Kidney glomerular epithelial cell (primary cell): ENCODE measurements at regions not wholly inside any gene's neighbourhood (a gene's known extent, or its start where the extent isn't known, plus 50 kb on each side); places are given as distances from the start of the nearest gene placed in this dataset.
"Not testable (repeated sequence)": the region's sequence is repeated elsewhere in the genome, so short reads cannot be mapped to it uniquely, and the experiment has no call there.

Experiments
- DNase-seq: peaks from one replicate; lab custom pipeline; 2025; lab: John Stamatoyannopoulos, UW

DNA sequence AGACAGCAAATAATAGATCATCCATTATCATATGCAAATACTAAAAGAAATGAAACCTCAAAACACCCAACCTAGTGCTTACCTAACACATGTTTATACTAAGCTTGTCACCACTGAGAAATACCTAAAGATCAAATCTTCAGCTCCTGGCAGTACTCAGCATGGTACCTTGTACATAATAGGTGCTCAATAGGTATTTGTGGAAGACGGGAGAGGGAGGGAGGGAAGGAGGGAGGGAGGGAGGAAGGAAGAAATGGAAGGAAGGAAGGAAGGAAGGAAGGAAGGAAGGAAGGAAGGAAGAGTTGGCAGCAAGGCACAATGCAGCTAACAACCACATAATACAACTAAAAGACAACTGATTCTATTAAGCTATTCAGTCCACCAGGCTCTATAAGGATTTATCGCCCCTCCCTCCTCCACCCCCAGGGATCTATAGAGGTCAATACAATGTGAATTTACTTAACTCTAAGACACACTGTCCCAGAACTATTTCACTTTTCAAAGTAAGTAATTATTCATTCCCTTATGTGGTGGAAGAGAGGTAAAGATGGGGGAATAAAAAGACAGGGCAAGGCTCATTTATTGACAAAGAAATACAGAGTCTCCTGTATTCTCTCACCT, 328.9 kb downstream of the PAPSS1 start:
- DNase-seq, result no peak

DNA sequence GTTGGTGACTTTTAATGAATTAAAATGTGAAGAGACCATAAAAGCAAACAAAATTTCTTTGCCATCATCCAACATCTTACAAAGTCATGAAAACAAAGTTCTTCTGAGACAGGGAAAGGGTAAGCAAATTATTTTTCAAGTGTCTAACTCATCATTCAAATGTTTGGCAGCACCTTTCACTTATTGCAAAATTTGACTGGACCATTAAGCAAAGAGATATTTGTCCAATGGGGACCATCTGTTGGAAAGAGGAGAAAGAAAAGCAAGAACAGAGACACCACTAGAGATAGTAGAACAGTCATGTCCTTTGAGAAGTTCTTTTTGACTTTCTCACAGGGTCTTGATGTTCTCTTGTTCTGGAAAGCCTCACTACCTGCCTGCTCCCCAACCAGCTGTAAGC, 330.1 kb downstream of the PAPSS1 start:
- DNase-seq, result no peak

DNA sequence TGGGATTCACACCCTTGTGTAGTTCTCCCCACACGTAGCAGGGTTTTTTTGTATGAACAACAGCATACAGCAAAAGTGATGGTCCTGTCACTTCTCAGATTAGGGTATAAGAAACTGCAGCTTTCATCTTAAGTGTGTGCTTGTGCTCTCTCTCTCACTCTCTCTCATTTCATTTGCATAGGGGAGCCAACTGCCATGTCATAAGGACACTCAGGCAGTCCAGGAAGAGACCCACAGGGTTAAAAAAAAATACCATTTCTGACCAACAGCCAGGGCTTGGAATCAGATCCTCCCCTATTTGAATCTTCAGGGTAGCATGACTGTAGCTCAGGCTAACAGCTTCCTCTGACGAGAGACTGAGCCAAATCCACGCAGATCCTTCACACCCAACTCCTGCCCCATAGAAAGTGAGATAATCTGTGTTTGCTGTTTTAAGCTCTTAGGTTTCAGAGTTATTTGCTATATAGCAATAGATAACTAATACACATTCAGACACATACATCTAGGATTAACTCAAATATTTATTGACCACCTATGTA, 331.2 kb downstream of the PAPSS1 start:
- DNase-seq, result no peak

DNA sequence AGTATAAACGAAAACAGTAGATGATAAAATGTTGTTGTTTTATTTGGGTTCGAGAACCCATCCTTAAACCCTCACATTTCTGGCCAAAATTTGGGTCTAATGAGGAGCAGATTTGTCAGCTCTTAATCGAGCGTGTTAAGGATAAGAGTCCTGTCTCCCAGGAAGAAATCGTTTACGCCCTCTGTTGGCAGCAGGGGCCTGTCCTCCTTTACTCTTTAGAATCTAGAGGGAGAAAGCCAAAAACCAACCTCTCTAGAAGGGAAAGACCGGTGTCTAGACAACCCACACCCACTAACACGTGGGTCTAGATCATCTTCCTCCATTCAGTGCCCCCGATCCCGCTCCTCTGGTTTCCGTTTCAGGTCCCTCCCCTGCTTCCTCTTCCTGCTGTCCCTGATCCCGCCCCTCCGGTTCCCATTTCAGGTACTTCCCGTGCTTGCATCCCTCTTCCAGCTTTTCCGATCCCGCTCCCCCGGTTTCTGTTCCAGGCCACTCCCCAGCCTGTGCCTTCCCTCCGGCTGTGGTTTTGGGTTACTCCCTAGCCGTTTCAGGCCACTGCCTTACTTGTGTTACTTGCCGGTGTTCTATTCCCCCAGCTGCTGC, 339.1 kb downstream of the PAPSS1 start:
- DNase-seq, result no peak

DNA sequence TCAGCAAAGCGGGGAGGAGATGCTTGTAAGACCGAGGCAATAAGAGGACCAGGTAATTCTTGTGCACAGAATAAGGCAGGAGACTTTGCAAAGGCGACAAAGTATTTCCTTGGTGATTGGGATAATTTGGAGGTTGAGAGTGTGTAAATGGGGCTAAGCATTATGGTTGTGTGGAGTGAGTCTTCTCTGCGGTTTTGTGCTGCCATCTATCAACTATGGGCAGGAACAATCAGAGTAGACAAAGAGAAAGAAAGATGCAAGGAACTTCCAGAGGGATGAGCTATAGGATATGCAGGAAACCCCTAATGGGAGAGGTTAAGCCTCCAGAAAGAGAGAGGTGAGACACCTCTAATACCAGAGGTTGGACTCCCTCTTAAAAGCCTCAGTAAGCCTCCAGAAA, 339.8 kb downstream of the PAPSS1 start:
- DNase-seq, result no peak

DNA sequence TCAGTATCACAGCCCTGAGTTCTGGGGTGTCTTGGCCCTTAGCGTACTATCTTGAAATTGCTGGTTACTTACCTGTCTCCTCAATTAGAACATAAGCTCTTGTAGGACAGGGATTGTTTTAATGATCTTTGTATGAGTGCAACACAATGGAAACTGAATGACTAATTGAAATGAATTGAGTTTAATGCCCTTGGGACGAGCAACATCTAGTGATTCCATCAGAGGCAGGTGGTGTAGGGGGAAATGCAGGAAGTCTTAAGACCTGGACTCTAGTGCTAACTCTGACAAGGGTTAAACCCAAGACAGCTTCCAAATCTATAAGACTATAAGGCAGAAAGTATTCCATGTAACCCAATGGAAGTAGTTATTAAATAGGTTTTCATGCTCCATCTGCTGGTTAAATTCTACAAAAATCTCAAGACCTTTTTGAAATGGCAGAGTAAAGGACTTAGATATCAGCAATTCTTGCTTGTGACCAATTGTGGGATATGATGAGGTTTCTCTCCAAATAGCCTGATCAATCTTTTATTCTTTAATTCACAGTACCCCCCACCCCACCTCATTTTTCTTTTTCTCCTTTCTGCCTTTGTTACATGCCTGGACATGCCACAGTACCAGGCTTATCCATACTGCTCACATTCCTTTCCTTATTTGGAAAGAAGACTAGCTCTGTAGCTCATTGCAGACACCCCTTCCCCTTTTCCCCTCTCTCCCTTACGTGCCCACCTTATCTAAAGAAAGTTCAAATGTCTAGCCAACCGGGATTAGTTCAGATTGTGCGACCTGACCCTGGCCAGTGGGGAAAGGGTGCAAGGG, 340.8 kb downstream of the PAPSS1 start:
- DNase-seq, result peak; percentile 31

DNA sequence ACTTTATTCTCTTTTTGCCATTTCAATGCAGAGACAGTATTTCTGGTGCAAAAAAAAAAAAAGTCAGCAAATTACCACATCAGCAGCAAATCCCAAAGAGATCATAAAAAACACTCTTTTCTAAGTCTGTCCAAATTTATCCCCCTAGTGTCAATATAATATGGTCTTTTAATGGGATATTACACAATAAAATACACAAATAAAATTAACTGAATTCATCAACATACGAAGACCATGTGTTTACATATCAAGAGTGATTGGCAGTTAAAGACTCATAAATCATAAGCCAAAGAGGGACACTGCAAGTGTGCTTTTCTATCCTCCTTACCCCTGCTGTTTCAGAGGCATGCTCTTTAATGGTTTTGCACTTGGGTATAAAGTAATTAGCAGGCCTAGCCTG, 340.2 kb upstream of the DKK2 start:
- DNase-seq, result no peak

DNA sequence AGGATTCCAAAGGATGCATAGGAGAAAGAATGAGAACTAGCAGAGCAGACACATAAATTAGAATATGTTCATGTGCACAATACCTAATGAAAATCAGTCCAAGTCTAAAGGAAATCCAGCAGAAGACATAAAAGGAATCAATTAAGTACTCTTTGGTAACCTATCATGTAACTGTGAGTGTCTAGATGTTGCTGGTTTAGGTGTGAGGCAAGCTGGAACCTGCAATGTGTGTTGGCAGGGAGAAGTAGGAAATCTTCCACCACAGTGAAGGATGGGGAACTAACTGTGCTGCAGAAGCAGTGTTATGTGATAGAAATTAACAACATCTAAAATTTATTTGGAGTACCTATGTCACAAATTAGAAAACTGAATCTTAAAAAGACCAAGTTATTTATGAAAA, 330.8 kb upstream of the DKK2 start:
- no peak for DNase-seq

DNA sequence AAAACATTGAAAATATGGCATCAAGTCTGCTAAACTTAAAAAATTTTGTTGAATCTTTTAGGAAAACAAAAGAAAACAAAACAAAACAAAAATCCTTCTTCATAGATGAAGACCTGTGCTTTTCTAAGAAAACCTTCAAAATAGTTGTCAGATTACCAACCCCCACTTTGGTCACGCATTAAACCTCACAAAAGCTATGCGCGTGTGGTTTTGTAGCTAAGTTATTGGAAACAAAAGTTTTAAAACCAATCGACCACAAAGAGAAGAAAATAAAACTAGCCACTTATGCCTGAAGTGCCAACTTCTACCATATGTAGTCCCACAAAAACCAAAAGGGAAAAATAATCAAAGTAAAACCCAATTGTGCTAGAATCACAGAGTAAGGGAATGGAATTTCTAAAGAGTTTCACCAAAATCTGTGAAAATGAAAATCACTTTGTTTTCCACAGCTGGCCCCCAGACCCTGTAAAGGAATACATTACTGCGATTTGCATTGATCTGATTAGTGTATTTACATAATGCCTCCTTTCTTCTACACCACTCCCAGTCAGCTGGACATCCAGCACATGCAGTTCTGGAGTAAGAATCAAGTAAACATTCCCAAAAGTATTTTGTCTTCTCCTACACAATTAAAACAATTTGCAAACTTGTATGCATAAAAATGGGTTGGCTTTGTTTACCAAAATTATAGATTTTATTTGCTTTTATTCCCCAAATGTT, 330.1 kb upstream of the DKK2 start:
- DNase-seq, result no peak

DNA sequence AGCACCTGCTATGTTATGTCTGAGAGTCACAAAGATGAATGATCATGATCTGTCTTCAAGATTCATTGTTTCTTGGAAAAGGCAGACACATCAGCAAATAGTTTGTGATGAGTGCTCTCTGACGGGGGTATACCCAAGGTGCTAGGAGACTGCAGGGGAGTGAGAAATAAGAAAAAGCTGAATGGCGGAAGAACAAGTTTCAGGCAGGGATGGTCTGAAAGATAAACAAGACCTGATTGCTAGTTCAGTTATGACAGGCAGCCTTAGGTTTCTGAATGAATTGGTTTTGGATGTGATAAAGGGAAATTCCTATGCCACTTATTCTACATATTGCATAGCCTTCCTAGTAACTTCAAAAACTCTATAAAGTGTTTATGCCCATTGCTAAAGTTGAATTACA, 327.0 kb upstream of the DKK2 start:
- DNase-seq, result no peak

DNA sequence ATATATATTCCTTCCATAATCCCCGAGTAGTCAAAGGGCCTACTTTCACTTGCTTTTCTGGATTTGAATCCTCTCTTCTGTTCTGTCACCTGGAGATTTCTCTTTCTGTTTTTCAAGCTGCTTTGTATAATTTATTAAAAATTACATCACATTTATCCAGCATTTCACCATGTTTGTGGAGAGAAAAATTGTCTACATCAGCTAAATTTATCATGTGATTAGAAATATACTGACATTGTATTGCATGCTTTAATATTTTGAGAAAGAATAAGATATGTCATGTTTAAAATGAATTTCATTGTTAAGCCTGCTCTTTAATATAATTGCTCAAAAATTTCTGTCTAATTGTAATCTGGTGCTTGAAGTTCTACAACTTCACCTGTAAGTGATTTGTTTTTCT, 323.1 kb upstream of the DKK2 start:
- DNase-seq, result no peak

DNA sequence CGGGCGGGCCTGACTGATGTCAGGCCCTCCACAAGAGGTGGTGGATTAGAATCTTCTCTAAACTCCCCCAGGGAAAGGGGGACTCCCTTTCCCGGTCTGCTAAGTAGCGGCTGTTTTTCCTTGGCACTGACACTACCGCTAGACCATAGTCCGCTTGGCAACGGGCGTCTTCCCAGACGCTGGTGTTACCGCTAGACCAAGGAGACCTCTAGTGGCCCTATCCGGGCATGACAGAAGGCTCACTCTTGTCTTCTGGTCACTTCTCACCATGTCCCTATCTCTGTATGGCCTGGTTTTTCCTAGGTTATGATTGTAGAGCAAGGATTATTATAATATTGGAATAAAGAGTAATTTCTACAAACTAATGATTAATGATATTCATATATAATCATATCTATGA, 318.2 kb upstream of the DKK2 start:
- DNase-seq, result not testable (repeated sequence)

DNA sequence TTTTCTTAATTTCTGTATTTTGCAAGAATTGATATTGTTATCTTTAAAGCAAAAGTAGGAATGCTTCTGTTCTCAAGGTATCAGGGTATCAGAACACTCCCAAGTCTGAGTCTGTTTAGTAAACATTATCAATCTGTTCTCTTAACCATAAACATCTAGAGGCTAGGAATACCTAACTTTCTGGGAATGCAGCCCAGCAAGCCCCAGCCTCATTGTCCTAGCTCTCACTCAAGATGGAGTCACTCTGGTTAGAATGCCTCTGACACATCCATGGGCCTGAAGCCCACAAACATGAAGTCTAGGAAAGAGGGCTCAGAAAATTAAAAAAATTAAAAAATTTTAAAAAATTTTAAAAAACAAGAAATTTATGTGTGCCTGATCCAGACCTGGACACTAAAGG, 315.1 kb upstream of the DKK2 start:
- no peak for DNase-seq

DNA sequence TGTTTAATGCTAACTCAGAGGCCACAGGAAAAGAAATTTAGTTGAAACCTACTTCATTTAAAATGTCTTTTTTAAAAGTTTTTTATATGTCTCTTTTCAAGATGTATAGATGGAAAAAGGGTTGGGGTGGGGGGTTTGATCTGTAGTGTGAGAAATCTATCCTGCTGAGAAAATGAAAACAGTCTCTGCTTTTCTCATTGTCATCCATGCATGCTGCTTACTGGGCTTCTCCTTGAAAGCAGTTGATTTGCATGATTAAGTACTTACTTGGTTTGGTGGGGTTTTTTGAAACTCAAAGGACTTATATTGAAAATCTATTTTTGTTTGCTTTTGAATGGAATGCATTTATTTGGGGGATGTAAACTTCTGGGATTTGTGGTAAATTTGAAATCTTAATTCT, 313.6 kb upstream of the DKK2 start:
- DNase-seq, result no peak

DNA sequence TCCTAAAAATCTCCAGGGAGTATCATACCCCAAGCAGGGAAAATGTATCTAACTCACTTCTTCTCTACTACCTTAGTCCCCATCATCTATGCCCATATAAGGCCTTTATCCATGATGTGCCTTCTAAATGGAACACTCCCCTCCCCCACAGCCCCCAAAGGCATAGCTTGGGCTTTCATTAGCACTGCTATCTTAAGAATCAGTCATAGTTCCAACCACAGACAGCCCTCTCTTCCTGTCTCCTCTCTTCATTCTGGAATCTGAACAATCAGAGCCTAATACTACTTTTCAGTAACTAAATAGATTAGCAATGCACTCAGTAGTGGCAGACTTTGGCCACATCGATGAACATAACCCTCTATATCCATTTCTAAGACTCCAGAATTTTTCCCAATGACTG, 313.2 kb upstream of the DKK2 start:
- DNase-seq, result peak; percentile 26

DNA sequence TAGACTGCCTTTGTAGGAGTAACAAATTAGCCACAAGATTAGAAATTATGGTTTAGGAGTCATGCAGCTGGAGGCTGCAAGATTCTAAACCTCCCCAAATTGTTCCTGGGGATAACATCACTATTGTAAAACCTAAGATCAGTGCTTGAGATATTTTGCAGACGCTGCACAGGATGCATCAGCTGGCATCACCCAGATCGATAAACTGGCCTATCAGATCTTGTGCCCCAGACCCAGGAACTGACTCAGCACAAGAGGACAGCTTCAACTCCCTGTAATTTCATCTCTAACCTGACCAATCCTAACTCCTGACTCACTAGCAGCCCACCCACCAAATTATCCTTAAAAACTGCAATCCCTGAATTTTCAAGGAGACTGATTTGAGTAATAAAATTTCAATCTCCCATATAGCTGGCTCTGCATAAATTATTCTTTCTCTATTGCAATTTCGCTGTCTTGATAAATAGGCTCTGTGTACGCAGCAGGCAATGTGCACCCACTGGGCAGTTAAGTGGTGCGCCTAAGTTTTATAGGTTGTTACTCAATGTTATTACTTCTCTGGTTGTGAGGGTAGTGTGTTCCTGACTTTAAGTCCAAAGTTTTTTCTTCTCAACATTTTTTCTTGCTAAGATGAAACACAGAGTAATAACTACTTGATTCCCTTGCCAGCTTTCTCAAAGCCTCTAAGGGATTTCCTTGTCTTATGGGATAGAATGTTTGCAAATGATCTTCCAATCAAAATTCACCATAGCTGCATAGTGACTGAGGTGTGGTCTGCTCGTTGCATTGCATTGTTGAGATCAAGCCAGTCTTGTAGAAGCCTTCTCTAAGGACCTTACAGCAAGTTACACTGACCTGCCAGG, 312.3 kb upstream of the DKK2 start:
- no peak for DNase-seq

DNA sequence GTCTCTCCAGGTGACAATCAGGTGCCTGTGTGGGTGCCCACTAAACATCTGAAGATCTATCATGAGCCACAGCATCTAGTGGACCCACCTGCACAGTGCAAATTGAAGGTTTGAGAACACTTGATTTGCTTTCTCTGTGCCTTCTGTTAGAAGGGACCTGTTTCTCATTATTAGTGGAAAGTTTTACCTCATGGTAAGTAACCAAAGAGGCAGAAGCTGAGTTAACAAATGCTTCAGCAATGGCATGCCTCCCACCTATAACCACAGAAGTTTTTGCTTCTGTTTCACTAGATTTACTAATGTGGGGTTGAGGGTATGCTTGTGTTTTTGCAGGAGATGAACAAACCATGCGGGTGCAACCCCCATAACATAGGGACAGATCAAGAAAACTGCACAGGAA, 297.4 kb upstream of the DKK2 start:
- no peak for DNase-seq

DNA sequence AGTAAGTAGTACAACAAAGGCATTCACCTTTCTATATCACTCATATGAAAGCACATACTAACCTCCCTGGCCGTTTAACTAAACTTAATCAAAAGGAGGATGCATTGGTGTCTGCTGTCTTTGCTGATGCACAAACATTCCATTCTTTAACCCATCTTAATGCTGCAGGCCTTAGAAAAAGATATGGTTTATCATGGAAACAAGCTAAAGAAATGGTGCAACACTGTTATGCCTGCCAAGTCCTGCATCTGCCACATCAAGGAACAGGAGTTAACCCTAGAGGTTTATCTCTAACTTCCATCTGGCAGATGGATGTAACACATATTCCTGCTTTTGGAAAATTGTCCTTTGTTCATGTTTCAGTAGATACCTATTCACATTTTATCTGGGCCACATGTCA, 296.5 kb upstream of the DKK2 start:
- not testable (repeated sequence) for DNase-seq

DNA sequence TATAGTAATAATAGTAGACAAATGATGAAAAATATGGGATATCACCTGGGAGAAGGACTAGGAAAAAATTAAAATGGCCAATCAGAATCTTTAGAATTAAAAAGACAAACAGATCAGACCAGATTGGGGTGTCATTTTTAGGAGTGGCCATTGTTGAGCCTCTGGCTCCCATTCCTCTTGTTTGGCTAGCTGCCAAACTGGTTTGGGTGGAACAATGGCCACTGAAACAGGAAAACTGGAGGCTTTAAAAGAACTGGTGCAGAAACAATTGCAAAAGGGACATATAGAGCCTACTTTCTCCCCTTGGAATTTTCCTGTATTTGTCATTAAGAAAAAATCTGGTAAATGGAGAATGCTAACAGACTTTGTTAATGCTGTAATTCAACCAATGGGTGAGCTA, 294.8 kb upstream of the DKK2 start:
- no peak for DNase-seq

DNA sequence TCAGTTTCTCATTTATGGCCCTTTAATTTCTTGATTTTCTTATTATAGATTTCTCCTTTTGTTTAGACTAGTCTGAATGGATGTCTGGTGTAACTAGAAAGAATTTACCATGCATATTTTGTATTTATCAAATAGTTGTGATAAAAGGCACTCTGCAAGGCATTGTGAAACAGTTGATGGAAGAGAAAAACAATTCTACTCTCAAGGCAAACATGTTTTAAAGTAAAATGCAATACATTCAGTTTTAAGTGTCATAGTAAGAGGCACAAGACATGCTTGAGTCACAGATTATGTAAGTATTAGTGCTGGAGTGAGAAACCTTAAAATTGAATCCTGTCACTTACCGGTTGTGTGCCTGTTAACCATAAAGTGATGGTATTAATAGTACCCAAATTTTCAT, 283.3 kb upstream of the DKK2 start:
- DNase-seq, result no peak

DNA sequence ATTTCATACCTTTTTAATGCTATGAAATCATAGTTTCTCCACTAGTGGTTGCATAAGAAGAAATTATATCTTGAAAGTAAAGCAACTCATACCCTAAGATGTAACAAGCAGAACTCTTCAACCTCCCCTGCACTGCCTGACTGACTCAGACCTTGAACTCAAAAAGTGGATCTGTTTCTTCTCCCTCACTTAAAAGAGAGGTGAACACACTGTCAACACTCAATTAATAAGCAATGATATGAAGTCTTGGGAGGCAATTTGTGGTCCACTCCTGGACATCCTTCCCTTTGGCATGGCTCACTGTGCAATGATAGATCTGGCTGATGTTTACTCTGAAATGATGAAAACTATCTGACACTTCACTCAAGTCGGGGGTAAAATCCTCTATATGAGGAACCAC, 282.0 kb upstream of the DKK2 start:
- no peak for DNase-seq

DNA sequence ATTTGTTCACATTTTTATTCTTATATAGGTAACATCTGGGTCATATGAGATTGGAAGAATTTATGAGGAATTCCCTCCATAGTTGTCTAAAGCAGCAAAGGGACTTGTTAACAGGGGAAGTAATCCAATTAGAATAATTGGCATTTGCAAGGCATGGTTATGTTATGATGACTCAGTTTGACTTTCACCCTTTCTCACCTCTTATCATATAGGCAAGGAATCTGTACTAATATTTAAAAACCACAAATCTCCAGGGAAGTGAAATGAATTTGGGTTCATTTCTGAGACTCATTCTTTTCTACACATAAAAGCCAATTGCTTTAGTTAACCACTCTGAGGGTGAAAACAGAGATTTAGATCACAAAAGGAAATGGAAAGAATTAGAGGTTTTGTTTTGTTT, 281.5 kb upstream of the DKK2 start:
- no peak for DNase-seq
